IPS-NIHi11 (cell line): ENCODE measurements at regions not wholly inside any gene's neighbourhood (a gene's known extent, or its start where the extent isn't known, plus 50 kb on each side); places are given as distances from the start of the nearest gene placed in this dataset.
"Not testable (repeated sequence)": the region's sequence is repeated elsewhere in the genome, so short reads cannot be mapped to it uniquely, and the experiment has no call there.

Experiments
- DNase-seq: peaks from one replicate; pipeline ENCODE4 v3.0.0; 2012; ENCODE audit warnings: mixed read lengths, low spot score

GRCh38 chr5:63205976-63206375, 627.4 kb downstream of the LRRC70 start:
- no peak for DNase-seq

- DNase-seq: no peak
Observed at GRCh38 chr5:63201738-63202137, 623.1 kb downstream of the LRRC70 start.

- no peak for DNase-seq
Observed at GRCh38 chr5:63194126-63194525, 615.5 kb downstream of the LRRC70 start.

GRCh38 chr5:63180190-63180589, 601.6 kb downstream of the LRRC70 start:
- not testable (repeated sequence) for DNase-seq

- no peak for DNase-seq
Observed at GRCh38 chr5:63175850-63176249, 597.2 kb downstream of the LRRC70 start.

- DNase-seq: no peak
Observed at GRCh38 chr5:63170486-63170885, 591.9 kb downstream of the LRRC70 start.

GRCh38 chr5:63164838-63165535, 586.4 kb downstream of the LRRC70 start:
- DNase-seq: no peak

- DNase-seq: no peak
Observed at GRCh38 chr5:63164339-63164738, 585.7 kb downstream of the LRRC70 start.

GRCh38 chr5:63155310-63155631, 576.7 kb downstream of the LRRC70 start:
- no peak for DNase-seq

GRCh38 chr5:63154476-63155309, 576.1 kb downstream of the LRRC70 start:
- DNase-seq: no peak

GRCh38 chr5:63152871-63153270, 574.3 kb downstream of the LRRC70 start:
- DNase-seq: no peak

- DNase-seq: no peak
Observed at GRCh38 chr5:63145167-63145566, 566.5 kb downstream of the LRRC70 start.

- no peak for DNase-seq
Observed at GRCh38 chr5:63141591-63141990, 563.0 kb downstream of the LRRC70 start.

GRCh38 chr5:63135291-63135690, 556.7 kb downstream of the LRRC70 start:
- DNase-seq: no peak

- DNase-seq: no peak
Observed at GRCh38 chr5:63131626-63132285, 553.1 kb downstream of the LRRC70 start.

- no peak for DNase-seq
Observed at GRCh38 chr5:63128761-63129160, 550.1 kb downstream of the LRRC70 start.

GRCh38 chr5:63128018-63128417, 549.4 kb downstream of the LRRC70 start:
- no peak for DNase-seq

GRCh38 chr5:63127054-63127453, 548.4 kb downstream of the LRRC70 start:
- DNase-seq: no peak

- peak; percentile 35 for DNase-seq
Observed at GRCh38 chr5:63125862-63126261, 547.2 kb downstream of the LRRC70 start.

GRCh38 chr5:63125392-63125791, 546.8 kb downstream of the LRRC70 start:
- DNase-seq: no peak

GRCh38 chr5:63124266-63124665, 545.6 kb downstream of the LRRC70 start:
- DNase-seq: no peak

GRCh38 chr5:63121471-63121870, 542.9 kb downstream of the LRRC70 start:
- DNase-seq: no peak

GRCh38 chr5:63118221-63118620, 539.6 kb downstream of the LRRC70 start:
- DNase-seq: no peak
